ENCODE measurements at regions not wholly inside any gene's neighbourhood (a gene's known extent, or its start where the extent isn't known, plus 50 kb on each side); places are given as distances from the start of the nearest gene placed in this dataset.

DNA sequence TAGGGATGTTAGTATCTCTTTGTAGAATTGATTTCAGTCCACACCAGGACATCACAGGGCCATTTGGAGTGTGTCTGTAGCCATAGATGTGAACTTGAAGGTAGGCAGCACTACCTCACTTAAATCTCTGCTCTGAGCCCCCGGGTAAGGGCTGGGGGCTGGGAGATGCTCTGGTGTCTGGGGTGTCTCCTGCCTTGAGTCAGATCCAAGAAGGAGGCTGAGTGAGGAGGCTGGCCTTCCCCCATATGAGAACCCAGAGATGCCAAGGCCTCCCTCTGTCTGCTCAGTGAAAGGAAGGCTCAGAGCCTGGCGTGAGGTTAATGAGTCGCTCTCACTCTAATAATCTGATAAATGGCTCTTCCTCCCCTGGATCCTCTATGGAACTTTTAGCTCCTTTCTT, 161.6 kb downstream of the ACTL8 start:
- TF ChIP-seq POLR2AphosphoS5 (IDR thresholded peaks at IDR 0.05; ENCODE audit: borderline replicate concordance, low read depth, low read length) (no peak), EZH2 (IDR thresholded peaks at IDR 0.05) (no peak), FOXP2 (optimal IDR thresholded peaks at IDR 0.05; ENCODE audit: control extremely low read depth, extremely low read length, insufficient read depth) (no peak)
